ENCODE measurements at regions not wholly inside any gene's neighbourhood (a gene's known extent, or its start where the extent isn't known, plus 50 kb on each side); places are given as distances from the start of the nearest gene placed in this dataset.
A peak's percentile ranks its signal among the peaks of the same experiment; 100 is the strongest.

- Histone ChIP-seq H3K27ac (ENCODE audit: low read depth, low read length) (no peak overlapping the region), H3K9ac (ENCODE audit: low read length) (no peak overlapping the region), H4K20me1 (ENCODE audit: insufficient read depth, low read length) (no peaks in the 10 kb centered on the region), H3K36me3 (ENCODE audit: insufficient read depth, low read length) (no peaks in the 10 kb centered on the region), H3K4me3 (ENCODE audit: insufficient read depth, low read depth, low read length) (no peak overlapping the region), H3K9me3 (ENCODE audit: insufficient read depth, low read depth, low read length) (no peaks in the 10 kb centered on the region), H3K27me3 (ENCODE audit: insufficient read depth, low read length) (no peaks in the 10 kb centered on the region), H3K4me2 (ENCODE audit: low read length) (no peak overlapping the region), H2AFZ (ENCODE audit: low read depth, low read length) (no peak overlapping the region), H3K4me1 (ENCODE audit: insufficient read depth, low read length) (no peaks in the 10 kb centered on the region), H3K79me2 (ENCODE audit: insufficient read depth, low read length) (no peaks in the 10 kb centered on the region)
- Mint-ChIP-seq H3K4me1 (ENCODE audit: low read depth, unreplicated experiment) (peaks cover 13% of the 10 kb centered on the region), H3K27ac (ENCODE audit: unreplicated experiment) (no peak overlapping the region), H3K36me3 (ENCODE audit: low read depth, unreplicated experiment) (peaks cover 2% of the 10 kb centered on the region), H3K27me3 (ENCODE audit: low read depth, unreplicated experiment) (no peaks in the 10 kb centered on the region), H3K9me3 (ENCODE audit: unreplicated experiment) (no peaks in the 10 kb centered on the region), H3K4me3 (ENCODE audit: unreplicated experiment) (no peak overlapping the region)
- FAIRE-seq (no peak), DNase-seq (ENCODE audit: low read depth) (no peak)
- TF ChIP-seq EZH2 (IDR thresholded peaks at IDR 0.05; ENCODE audit: insufficient read depth, low read length) (no peak), CTCF (IDR thresholded peaks at IDR 0.05; ENCODE audit: insufficient read depth, low read depth, low read length) (no peak)
Observed at GRCh38 chr5:89072842-89073672, 190.1 kb upstream of the MEF2C start.

GRCh38 chr5:89071941-89072331 is 189.0 kb upstream of the MEF2C start:
- H3K9me3 Mint-ChIP-seq (ENCODE audit: unreplicated experiment) = no peaks in the 10 kb centered on the region
- H3K27ac Mint-ChIP-seq (ENCODE audit: unreplicated experiment) = no peak overlapping the region
- no peak overlapping the region for H3K4me2 ChIP-seq (ENCODE audit: low read length)

More at GRCh38 chr5:89071941-89072331, 189.0 kb upstream of the MEF2C start:
- Histone ChIP-seq H3K79me2 (ENCODE audit: insufficient read depth, low read length) (no peaks in the 10 kb centered on the region), H3K4me3 (ENCODE audit: insufficient read depth, low read depth, low read length) (no peak overlapping the region), H3K27ac (ENCODE audit: low read depth, low read length) (no peak overlapping the region), H3K4me1 (ENCODE audit: insufficient read depth, low read length) (no peaks in the 10 kb centered on the region), H3K9ac (ENCODE audit: low read length) (no peak overlapping the region), H3K27me3 (ENCODE audit: insufficient read depth, low read length) (no peaks in the 10 kb centered on the region), H3K36me3 (ENCODE audit: insufficient read depth, low read length) (no peaks in the 10 kb centered on the region), H2AFZ (ENCODE audit: low read depth, low read length) (no peak overlapping the region), H4K20me1 (ENCODE audit: insufficient read depth, low read length) (no peaks in the 10 kb centered on the region), H3K9me3 (ENCODE audit: insufficient read depth, low read depth, low read length) (no peaks in the 10 kb centered on the region)
- H3K27me3 Mint-ChIP-seq (ENCODE audit: low read depth, unreplicated experiment) = no peaks in the 10 kb centered on the region
- DNase-seq (ENCODE audit: low read depth) (no peak), FAIRE-seq (peak; percentile 32)
- peaks cover 13% of the 10 kb centered on the region for H3K4me1 Mint-ChIP-seq (ENCODE audit: low read depth, unreplicated experiment)
- no peak for TF ChIP-seq EZH2 (IDR thresholded peaks at IDR 0.05; ENCODE audit: insufficient read depth, low read length)
- TF ChIP-seq CTCF (IDR thresholded peaks at IDR 0.05; ENCODE audit: insufficient read depth, low read depth, low read length) = no peak
- no peak overlapping the region for H3K4me3 Mint-ChIP-seq (ENCODE audit: unreplicated experiment)
- H3K36me3 Mint-ChIP-seq (ENCODE audit: low read depth, unreplicated experiment) = peaks cover 2% of the 10 kb centered on the region
